ENCODE measurements at regions not wholly inside any gene's neighbourhood (a gene's known extent, or its start where the extent isn't known, plus 50 kb on each side); places are given as distances from the start of the nearest gene placed in this dataset.

GRCh38 chr15:59953392-59953883, 50.7 kb upstream of the FOXB1 start:
- no peak for TF ChIP-seq CTCF (IDR thresholded peaks at IDR 0.05; ENCODE audit: control insufficient read depth, insufficient read depth, low read depth, low read length, missing control alignments)
- no peak for DNase-seq (ENCODE audit: low read depth)
- no peak overlapping the region for H3K4me3 ChIP-seq (ENCODE audit: control insufficient read depth, low read depth, low read length)

- DNase-seq (ENCODE audit: low read depth), result no peak
- H3K4me3 ChIP-seq (ENCODE audit: control insufficient read depth, low read depth, low read length), result no peak overlapping the region
- no peak for TF ChIP-seq CTCF (IDR thresholded peaks at IDR 0.05; ENCODE audit: control insufficient read depth, insufficient read depth, low read depth, low read length, missing control alignments)
These were observed 51.2 kb upstream of the FOXB1 start for GRCh38 chr15:59952960-59953359.

DNA sequence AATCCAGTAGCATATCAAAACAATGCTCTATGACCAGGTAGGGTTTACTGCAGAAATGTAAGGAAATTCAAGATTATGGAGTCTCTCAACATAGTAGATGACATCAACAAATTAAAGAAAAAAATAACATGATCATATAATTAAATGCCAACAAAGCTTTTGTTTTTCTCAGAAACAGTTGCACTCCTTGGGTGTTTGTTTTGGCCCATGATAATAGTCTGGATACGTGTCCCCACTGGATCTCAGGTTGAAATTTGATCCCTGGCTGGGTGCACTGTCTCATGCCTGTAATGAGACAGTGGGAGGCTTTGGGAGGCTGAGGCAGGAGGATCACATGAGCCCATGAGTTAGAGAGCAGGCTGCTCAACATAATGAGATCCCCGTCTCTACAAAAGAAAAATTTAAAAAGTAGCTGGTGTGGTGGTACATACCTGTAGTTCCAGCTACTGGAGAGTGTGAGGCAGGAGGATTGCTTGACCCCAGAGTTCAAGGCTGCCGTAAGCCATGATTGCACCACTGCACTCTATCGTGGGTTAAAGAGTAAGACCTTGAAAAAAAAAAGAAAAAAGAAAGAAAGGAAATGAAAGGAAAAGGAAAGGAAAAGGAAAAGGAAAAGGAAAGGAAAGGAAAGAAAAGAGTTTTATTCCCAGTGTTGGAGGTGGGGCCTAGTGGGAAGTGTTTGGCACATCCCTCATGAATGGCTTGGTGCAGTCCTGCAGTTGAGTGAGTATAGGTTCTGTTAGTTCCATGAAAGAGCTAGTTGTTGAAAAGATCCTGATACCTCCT, 53.3 kb upstream of the FOXB1 start:
- DNase-seq (ENCODE audit: low read depth), result no peak

GRCh38 chr15:59948924-59949613, 55.0 kb upstream of the FOXB1 start:
- no peak for DNase-seq (ENCODE audit: low read depth)
- no peak overlapping the region for H3K4me3 ChIP-seq (ENCODE audit: control insufficient read depth, low read depth, low read length)
- no peak for TF ChIP-seq CTCF (IDR thresholded peaks at IDR 0.05; ENCODE audit: control insufficient read depth, insufficient read depth, low read depth, low read length, missing control alignments)

More for the DNA sequence above, 53.3 kb upstream of the FOXB1 start:
- no peak overlapping the region for H3K4me3 ChIP-seq (ENCODE audit: control insufficient read depth, low read depth, low read length)
- TF ChIP-seq CTCF (IDR thresholded peaks at IDR 0.05; ENCODE audit: control insufficient read depth, insufficient read depth, low read depth, low read length, missing control alignments), result no peak

DNA sequence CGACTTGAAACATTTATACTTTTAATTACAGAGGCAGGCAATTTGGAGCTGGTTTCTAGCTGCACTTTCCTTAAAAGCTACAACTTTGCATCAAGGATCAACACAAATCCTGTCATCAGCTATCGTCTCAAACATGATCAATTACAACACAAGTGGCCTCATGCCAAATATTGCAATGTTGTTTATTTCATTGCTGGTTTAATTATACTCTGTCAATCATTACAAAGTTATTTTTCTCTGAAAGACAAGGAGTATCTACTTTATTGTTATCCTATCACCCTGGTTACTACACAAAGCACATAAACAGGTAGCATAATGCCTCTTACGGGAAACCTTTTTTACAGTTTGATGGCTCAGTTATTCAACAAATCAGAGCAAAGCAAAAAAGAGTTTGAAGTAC, 58.0 kb upstream of the FOXB1 start:
- H3K4me3 ChIP-seq (ENCODE audit: control insufficient read depth, low read depth, low read length), result no peak overlapping the region
- no peak for TF ChIP-seq CTCF (IDR thresholded peaks at IDR 0.05; ENCODE audit: control insufficient read depth, insufficient read depth, low read depth, low read length, missing control alignments)

DNA sequence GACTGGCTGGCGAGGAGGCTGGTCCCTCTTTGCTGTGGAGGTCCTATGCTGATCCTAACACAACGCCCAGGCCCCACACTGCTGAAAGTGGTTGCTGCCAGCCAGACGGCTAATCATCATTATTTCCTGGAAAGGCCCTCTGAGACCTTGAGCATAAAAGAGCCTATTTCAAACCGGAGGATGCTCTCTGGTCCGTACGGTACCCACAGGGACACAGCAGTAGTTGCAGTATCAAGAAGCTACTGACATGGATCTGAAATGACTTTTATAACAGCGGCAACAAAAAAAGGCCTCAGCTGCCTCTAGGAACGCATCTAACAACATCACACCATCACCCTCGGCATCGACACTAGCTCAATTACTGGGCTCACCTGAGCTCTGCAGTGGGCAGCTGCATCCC, 59.1 kb upstream of the FOXB1 start:
- no peak for DNase-seq (ENCODE audit: low read depth)
- no peak overlapping the region for H3K4me3 ChIP-seq (ENCODE audit: control insufficient read depth, low read depth, low read length)
- TF ChIP-seq CTCF (IDR thresholded peaks at IDR 0.05; ENCODE audit: control insufficient read depth, insufficient read depth, low read depth, low read length, missing control alignments), result no peak

More for the DNA sequence above, 58.0 kb upstream of the FOXB1 start:
- DNase-seq (ENCODE audit: low read depth), result no peak
